GM19395 (cell line): ENCODE measurements at regions not wholly inside any gene's neighbourhood (a gene's known extent, or its start where the extent isn't known, plus 50 kb on each side); places are given as distances from the start of the nearest gene placed in this dataset.
A peak's percentile ranks its signal among the peaks of the same experiment; 100 is the strongest.

Experiments
- ATAC-seq: cut with Tn5 transposase; IDR thresholded peaks from one replicate; pipeline ENCODE4 v1.9.1; 2021; ENCODE audit warnings: mild to moderate bottlenecking, moderate library complexity; ENCODE audit not compliant: unreplicated experiment

- no peak for ATAC-seq
These were observed 178.5 kb upstream of the FMN2 start for GRCh38 chr1:239913141-239913585.

- ATAC-seq: no peak
These were observed 176.9 kb upstream of the FMN2 start for GRCh38 chr1:239914751-239915231.

GRCh38 chr1:239918634-239919033 lies 173.0 kb upstream of the FMN2 start:
- no peak for ATAC-seq

GRCh38 chr1:239920214-239920613 lies 171.5 kb upstream of the FMN2 start:
- no peak for ATAC-seq

GRCh38 chr1:239922778-239923522 lies 168.7 kb upstream of the FMN2 start:
- ATAC-seq: no peak

- no peak for ATAC-seq
These were observed 166.8 kb upstream of the FMN2 start for GRCh38 chr1:239924741-239925350.

GRCh38 chr1:239926184-239926583 lies 165.5 kb upstream of the FMN2 start:
- ATAC-seq: no peak

GRCh38 chr1:239929317-239929716 lies 162.4 kb upstream of the FMN2 start:
- no peak for ATAC-seq

GRCh38 chr1:239930686-239931262 lies 160.9 kb upstream of the FMN2 start:
- ATAC-seq: no peak

GRCh38 chr1:239931341-239931740 lies 160.3 kb upstream of the FMN2 start:
- ATAC-seq: no peak

- no peak for ATAC-seq
These were observed 152.1 kb upstream of the FMN2 start for GRCh38 chr1:239939602-239940001.

GRCh38 chr1:239943761-239944160 lies 147.9 kb upstream of the FMN2 start:
- ATAC-seq: no peak

GRCh38 chr1:239944666-239945065 lies 147.0 kb upstream of the FMN2 start:
- no peak for ATAC-seq

- ATAC-seq: no peak
These were observed 143.9 kb upstream of the FMN2 start for GRCh38 chr1:239947801-239948200.

- peak; percentile 70 for ATAC-seq
These were observed 140.1 kb upstream of the FMN2 start for GRCh38 chr1:239951511-239952140.

- ATAC-seq: peak; percentile 69
These were observed 139.1 kb upstream of the FMN2 start for GRCh38 chr1:239952348-239953308.

- no peak for ATAC-seq
These were observed 136.8 kb upstream of the FMN2 start for GRCh38 chr1:239954836-239955235.

GRCh38 chr1:239955431-239955830 lies 136.3 kb upstream of the FMN2 start:
- ATAC-seq: no peak

- no peak for ATAC-seq
These were observed 135.4 kb upstream of the FMN2 start for GRCh38 chr1:239956263-239956662.

- ATAC-seq: no peak
These were observed 133.6 kb upstream of the FMN2 start for GRCh38 chr1:239958063-239958462.
